ENCODE measurements at regions not wholly inside any gene's neighbourhood (a gene's known extent, or its start where the extent isn't known, plus 50 kb on each side); places are given as distances from the start of the nearest gene placed in this dataset.

DNA sequence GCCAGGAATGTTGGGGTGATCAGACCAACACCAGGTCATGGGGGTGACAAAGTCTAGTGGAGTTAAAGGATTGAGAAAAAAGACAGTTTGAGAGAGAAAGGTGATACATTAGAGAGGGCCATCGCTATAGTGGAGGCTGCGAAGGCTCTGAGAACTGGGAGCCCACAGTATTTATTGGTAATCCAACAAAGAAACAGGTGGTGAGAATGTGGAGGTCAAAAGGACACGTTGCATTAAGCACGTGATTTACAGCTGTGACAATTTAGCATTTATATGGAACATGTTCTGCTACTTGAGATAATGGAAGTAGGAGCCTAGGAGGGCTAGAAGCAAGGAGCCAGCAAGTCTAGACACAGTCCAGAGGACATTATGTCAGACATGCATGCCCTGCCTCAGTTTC is 2086.5 kb upstream of the C9orf72 start:
- DNase-seq = no peak

DNA sequence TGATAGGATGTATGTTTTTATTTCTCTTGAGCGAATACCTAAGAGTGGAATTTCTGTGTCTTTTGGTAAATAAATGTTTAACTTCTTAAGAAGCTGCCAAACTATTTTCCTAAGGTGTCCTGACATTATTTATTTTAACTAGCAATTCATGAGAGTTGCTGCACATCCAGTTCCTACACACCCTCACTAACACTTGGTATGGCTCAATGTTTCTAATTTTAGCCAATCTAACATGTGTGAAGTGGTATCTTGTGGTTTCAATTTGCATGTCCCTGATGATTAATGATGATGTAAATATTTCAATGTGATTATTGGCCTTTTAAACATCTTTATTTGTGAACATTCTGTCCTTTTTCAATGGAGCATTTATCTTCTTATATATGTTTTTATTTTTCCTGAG is 2095.5 kb upstream of the C9orf72 start:
- no peak for DNase-seq

- DNase-seq = no peak
These were observed 2096.3 kb upstream of the C9orf72 start for GRCh38 chr9:29669613-29670012.

DNA sequence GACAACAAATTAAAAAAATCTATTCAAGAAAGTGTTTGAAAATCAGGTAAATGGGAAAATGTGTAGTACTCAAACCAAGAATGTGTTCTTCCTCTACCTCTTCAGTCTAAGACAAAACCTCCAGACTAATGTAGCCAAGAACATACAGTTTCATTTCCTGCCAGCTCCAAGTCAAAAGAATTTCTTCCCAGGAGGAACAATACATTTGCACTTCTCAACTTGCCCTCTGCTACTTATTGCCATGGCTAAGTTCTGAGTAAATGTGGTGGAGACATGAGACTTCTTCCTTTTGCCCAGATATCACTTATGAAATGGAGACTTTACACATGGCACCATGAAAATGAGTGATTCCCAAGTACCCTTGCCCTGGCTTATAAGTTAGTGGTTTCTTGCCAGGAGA is 2112.2 kb upstream of the C9orf72 start:
- no peak for DNase-seq

DNA sequence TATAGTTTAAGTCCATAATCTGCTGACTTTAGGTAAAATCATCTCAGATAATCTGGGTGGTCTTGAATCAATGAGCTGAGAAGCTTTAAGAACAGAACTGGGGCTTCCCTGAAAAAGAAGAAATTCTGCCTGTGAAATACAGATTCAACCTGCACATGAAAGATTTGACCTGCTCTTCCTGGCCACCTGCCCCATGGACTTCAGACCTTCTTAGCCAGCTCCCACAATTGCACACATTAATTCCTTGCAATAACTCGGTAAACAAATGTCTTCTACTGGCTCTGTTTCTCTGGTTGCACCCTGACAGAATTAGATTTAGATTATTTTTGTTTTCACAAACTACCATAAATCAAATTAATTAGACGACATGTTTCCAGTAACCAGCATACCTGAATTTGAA is 2117.9 kb upstream of the C9orf72 start:
- no peak for DNase-seq

DNA sequence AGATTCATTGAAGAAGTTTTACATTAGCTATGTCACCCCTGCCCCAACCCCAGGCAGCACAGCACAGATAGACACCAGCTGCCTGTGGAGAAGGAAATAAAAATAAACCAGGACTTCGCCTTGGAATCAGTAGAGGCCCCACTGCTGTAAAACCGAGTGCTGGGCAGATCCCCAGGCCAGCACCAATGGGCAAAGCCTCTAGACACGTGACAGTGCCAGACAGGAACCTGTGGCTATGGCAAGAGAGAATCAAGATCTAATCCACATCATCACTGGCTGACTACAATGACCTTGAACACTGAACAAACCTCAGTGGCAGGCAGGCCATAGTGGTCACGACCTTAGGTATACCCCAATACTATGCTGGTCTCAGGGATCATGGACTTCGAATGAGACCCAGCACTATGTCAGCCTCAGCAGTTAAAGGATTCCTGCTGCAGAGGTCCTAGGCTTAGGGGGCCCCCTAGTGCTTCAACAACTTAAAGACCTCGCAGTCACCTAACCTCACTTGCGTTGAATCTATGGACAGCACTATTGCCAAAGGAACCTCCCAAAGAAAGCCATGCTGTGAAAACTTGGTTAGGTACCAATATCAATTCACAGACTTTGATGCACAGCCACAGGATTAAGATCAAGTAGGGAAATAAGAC is 2118.6 kb upstream of the C9orf72 start:
- DNase-seq = no peak

DNA sequence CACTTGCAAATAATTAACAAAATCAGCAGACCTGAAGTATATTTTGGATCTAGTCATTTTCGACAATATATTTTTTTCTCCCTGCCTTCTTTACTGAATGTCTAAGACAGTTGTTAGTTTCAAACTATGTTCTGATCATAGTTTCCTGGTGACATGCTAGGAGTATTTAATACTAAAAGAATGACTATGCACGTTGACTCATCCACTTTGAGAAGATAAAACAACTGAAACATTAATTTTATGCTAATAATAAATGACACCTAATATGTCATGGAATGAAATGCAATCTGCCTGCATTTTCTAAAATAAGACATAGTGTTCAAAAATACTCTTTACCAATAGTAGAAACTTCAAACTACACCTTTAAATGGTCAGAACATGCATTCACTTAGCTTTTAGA is 2123.7 kb upstream of the C9orf72 start:
- DNase-seq = no peak

- no peak for DNase-seq
These were observed 2128.3 kb upstream of the C9orf72 start for GRCh38 chr9:29701559-29701958.

DNA sequence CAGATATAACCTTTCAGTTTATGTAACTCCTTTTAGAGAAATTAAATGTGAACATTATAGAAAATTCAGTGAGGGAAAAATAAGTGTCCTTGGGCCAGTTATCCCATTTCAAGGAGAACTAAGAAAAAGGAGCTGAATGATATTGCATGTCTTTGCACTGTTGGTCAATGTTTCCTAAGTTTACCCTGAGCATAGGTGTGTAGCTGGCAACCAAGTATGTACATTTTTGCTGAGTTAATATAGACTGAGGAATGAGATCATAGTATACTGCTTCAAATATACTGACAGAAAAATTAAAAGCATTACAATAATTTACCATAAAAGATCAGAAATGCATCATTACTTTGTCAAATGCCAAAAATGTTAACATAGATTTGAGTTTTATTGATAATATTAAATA is 2128.7 kb upstream of the C9orf72 start:
- no peak for DNase-seq

DNA sequence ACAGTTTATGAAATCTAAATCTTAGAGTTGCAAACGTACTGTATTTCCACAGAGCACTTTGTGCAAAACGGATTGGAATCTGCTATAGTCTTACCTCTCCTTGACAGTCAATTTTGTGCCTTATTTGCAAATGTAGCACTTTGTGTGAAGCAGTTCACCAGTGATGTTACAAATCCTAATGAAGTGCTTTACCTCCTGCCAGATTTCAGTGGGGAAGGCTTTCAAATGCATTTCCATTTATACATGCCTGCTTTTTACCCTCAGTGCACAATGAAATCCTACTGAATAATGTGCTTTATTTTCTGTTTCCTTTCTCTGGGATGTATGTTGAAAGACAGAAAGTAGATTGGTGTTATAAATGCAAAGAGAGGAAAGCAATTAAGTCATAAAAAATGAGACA is 2141.6 kb upstream of the C9orf72 start:
- no peak for DNase-seq

DNA sequence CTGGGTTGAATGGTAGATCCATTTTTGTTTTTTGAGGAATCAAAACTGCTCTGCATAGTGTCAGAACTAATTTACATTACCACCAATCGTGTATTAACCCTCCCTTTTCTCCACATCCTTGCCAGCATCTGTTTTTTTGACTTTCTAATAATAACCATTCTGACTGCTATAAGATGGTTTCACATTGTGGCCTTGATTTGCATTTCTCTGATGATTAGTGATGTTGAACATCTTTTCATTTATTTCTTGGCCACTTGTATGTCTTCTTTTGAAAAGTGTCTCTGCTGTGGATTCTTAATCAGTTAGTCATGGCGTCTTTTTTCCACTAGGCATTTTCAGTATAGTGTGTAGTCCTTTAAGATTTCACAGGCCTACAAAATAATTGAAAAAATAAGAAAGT is 2144.3 kb upstream of the C9orf72 start:
- no peak for DNase-seq

DNA sequence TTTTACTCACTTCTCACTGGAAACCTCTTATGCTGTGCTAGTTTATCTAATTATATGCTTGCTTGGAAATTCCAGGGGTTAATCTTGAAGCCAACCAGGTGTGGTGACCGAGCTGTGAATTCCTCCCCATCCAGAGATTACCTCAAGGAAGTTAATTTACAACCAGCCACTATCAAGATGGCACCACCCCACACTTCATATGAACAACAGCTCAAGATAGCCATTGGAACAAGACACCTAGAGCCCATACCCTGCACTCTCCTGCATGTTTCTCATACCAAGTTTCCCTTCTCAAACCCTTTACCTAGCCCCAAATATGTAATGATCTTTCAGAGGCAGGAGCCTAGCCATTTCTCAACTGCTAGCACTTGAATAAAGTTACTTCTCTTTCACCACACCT is 2156.9 kb upstream of the C9orf72 start:
- DNase-seq = no peak

DNA sequence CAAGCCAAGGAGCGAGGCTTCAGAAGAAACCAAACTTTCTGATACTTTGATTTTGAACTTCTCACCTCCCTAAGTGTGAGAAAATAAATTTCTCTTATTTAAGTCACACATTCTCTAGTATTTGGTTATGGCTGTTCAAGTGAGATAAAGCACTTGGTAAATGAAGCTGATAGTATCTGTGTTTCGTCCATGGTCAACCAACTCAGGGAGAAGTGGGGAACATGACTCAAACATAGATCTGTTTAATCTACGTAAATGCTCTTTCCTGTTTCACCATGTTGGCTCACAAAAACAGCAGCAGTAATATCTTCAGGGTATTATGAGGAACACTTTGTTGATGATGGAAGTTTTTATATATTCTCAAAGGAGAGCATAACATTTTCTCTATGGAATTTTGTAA is 2167.2 kb upstream of the C9orf72 start:
- no peak for DNase-seq

GRCh38 chr9:29741169-29741568 is 2167.9 kb upstream of the C9orf72 start:
- no peak for DNase-seq

GRCh38 chr9:29750062-29750461 is 2176.8 kb upstream of the C9orf72 start:
- no peak for DNase-seq

DNA sequence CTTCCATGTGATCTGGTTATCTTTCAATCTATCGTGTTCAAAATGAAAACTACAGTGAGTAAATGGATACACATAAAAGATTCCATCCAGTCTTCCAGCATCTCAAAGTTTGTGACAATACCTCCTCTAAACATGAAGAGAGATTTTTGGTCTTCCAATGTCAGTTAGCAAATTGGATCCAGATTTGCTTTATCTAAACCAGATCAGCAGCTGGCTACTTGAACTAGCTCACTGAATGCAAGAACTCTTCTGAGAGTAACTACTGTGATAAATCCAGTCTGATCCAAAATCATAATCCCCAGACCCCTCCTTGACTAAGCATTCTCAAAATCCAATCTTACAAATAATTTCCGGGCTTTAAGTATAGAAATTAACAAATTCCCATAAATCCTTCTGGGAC is 2177.9 kb upstream of the C9orf72 start:
- no peak for DNase-seq

DNA sequence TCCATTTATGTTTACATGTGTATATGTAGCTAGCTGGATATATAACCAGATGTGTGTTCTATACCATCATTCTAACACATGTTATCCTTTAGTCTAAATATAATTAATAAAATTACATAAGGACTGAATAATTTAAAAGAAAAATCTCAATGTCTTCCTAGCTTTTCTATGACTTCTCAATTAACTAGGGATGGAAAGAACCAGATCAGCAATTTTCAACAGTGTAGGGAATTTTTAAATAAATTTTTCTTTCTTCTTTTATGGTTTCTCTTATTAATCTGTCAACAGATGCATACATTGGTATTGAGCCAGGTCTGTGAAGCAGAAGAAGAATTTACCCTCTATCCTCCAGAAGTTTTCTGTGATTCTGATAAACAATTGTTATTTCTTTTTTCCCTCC is 2180.4 kb upstream of the C9orf72 start:
- DNase-seq = no peak

DNA sequence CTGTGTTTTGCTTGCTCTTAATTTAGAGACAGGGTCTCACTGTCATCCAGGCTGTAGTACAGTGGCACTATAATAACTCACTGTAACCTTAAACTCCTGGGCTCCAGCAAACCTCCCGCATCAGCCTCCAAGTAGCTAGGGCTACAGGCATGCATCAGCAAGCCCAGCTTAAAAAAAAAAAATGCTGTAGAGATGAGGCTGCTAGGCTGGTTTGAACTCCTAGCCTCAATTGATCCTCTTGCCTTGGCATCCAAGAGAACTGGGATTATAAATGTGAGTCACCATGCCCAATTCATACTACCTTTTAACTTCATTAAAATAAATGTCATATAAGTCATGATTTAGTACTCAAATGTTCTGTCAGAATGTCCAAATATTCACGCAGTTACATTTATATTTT is 2195.7 kb upstream of the C9orf72 start:
- no peak for DNase-seq

- no peak for DNase-seq
These were observed 2200.4 kb upstream of the C9orf72 start for GRCh38 chr9:29773676-29774075.

DNA sequence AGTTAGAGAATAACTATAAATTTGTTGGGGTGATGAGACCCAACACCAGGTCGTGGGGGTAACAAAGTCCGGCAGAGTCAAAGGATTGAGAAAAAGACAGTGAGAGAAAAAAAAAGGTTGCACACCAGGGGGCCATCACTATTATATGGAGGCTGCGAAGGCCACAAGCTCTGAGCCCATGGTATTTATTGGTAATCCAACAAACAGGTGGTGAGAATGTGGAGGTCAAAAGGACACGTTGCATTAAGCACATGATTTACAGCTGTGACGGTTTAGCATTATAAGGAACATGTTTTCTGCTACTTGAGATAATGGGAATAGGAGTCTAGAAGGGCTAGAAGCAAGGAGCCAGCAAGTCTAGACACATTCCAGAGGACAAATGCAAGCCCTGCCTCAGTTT is 2202.2 kb upstream of the C9orf72 start:
- no peak for DNase-seq

- no peak for DNase-seq
These were observed 2205.1 kb upstream of the C9orf72 start for GRCh38 chr9:29778281-29778849.

DNA sequence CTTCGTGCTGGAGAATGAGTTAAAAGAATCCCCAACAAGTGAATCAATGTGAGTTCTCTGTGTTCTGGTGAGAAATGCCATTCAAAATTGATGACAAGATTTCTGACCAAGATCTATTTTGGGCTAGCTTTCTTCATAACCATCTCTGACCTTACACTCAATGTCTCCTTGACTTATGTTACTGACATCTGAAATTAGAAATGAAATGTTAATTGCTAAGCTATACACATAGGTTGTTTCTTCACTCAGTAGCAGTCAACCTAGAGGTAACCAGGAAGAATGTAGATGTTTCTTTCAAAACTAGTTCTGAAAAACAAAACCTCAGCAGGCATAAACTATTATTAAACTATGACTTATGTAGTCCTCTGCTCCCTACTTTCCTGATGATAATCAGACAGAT is 2220.7 kb upstream of the C9orf72 start:
- DNase-seq = no peak

DNA sequence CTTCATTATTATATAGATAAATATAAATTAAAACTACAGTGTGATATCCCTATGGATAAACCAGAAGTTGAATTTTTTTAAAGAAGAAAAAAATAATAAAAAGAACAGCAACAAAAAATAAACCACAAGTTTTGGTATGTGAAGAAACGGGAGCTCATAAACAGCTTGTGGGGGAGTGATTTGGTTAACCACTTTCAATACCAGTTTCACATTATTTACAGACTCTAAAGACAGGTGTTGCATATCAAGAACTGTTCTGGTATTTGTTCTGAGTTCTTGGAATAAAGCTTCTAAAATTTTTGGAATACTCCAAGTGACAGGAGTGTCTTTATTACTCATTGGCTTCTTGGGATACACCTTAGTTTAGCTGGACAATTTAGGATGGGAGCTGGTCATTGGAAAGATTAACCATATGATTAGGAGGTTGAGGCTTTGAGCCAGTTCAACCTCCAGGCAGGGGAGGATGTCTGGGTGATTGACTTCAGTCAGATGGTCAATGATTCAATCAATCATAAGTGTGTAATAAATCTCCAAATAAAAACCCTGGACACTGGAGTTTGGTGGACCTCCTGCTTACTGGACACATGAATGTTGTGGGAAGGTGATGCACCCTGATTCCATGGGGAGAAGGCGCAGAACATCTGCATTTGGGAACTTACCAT is 2223.1 kb upstream of the C9orf72 start:
- DNase-seq = no peak

DNA sequence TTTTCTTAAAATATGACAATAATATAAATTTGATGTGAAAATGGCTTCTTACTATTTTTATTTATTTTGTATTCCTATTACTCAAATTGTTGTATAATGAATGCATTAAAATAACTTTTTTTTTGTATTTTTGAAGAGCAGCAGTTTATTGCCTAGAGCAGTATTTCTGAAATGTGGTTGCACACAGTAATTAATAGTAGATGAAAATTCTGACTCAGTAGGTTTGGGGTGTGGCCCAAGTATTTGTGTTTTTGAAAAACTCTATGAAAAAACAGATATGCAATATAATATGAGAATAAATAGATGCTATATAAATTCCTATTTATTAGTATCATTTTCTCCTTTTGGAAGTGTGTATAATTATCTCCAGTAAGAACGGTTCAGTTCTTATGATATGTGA is 2225.3 kb upstream of the C9orf72 start:
- DNase-seq = no peak

DNA sequence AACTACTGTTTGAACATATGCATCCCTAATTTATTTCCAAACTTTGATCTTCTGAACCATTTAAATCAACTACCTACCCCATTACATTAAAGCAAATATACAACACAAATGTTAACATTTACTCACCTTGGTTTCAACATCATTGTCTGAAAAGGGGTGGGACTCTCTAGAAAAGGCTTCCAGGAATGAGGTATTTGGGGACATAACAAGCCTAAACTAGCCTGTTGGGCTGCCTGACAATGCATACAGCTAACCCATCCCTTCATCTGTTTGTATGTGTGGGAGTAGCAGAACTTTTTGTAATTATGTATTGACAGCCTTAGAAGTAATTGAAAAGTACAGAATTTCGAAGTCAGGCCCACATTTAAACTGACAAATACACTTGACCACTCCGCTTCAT is 2225.9 kb upstream of the C9orf72 start:
- DNase-seq = no peak
